GM12878 (cell line): ENCODE measurements at regions not wholly inside any gene's neighbourhood (a gene's known extent, or its start where the extent isn't known, plus 50 kb on each side); places are given as distances from the start of the nearest gene placed in this dataset.
"Not testable (repeated sequence)": the region's sequence is repeated elsewhere in the genome, so short reads cannot be mapped to it uniquely, and the experiment has no call there.

Experiments
- ATAC-seq: fragments of 200-7000 bp; cut with Tn5 transposase; 3 replicates; pipeline ENCODE4 v1.9.1; 2020; ENCODE audit warnings: mild to moderate bottlenecking, moderate library complexity
- BruUV-seq: library from RNA; stranded (reverse); fragments of 400-500 nt; replicated peaks from 2 replicates; lab custom pipeline; 2021; lab: Mats Ljungman, UMichigan
- CTCF ChIA-PET: fragments of 300-600 bp; sonication (Branson Sonifier 250); formaldehyde crosslinking; extraction: SDS; loops from one replicate; lab custom pipeline; 2021; ENCODE audit warnings: inconsistent platforms; lab: Yijun Ruan, JAX
- POLR2A ChIA-PET: fragments of 350-600 bp; formaldehyde crosslinking; extraction: SDS; loops from one replicate; lab custom pipeline; 2021; ENCODE audit warnings: inconsistent platforms; lab: Charles Lee
- RAD21 ChIA-PET: fragments of 300-600 bp; sonication (Branson Sonifier 250); formaldehyde crosslinking; loops from one replicate; lab custom pipeline; 2023; ENCODE audit warnings: antibody characterized with exemption; ENCODE audit not compliant: unreplicated experiment; lab: Charles Lee
- SMC1A ChIA-PET: fragments of 300-600 bp; sonication (Branson Sonifier 250); formaldehyde crosslinking; loops from one replicate; lab custom pipeline; 2023; ENCODE audit not compliant: unreplicated experiment, uncharacterized antibody; lab: Charles Lee
- DNase-seq: peaks from one replicate; pipeline ENCODE4 v3.0.0-alpha.2; 2011; ENCODE audit warnings: low read depth, low spot score
- FAIRE-seq: peaks from 3 replicates; lab custom pipeline; 2011; peaks lifted over from hg19 to GRCh38; lab: Jason Lieb, UNC
- H2AFZ ChIP-seq: 2 replicates; pipeline ENCODE4 v1.6.0; 2011; ENCODE audit warnings: low read depth, low read length, control low read depth; ENCODE audit not compliant: control insufficient read depth
- H3K27ac ChIP-seq: 2 replicates; pipeline ENCODE4 v1.5.1; 2011; ENCODE audit warnings: control low read depth; ENCODE audit not compliant: control insufficient read depth, insufficient read depth
- H3K27me3 ChIP-seq, 2 experiments: replicated peaks in 1 of 2; 2 replicates each; pipeline versions ENCODE4 v1.6.0 to v1.6.1; 2011; ENCODE audit warnings: low read length in 1 of 2; ENCODE audit not compliant: control insufficient read depth in 2 of 2, insufficient read depth in 2 of 2
- H3K36me3 ChIP-seq, 2 experiments: 2 replicates each; pipeline ENCODE4 v1.5.1; 2011; ENCODE audit warnings: low read length in 1 of 2; ENCODE audit not compliant: control insufficient read depth in 2 of 2, insufficient read depth in 2 of 2
- H3K4me1 ChIP-seq: 2 replicates; pipeline ENCODE4 v1.6.1; 2011; ENCODE audit warnings: mild to moderate bottlenecking, low read length, moderate library complexity, mixed read lengths; ENCODE audit not compliant: control insufficient read depth, insufficient read depth
- H3K4me2 ChIP-seq: 2 replicates; pipeline ENCODE4 v1.6.0; 2011; ENCODE audit warnings: control low read depth; ENCODE audit not compliant: control insufficient read depth, insufficient read depth
- H3K4me3 ChIP-seq: fragments of 200-600 bp; sonication (generic); 2 replicates; pipeline ENCODE4 v1.5.1; 2016
- H3K79me2 ChIP-seq: 2 replicates; pipeline ENCODE4 v1.6.0; 2011; ENCODE audit warnings: low read length; ENCODE audit not compliant: control insufficient read depth, insufficient read depth
- H3K9ac ChIP-seq: 2 replicates; pipeline ENCODE4 v1.8.0; 2011; ENCODE audit warnings: low read length, control low read depth, mixed read lengths; ENCODE audit not compliant: control insufficient read depth, insufficient read depth
- H3K9me3 ChIP-seq: replicated peaks from 3 replicates; pipeline ENCODE4 v1.5.1; 2011; ENCODE audit warnings: mild to moderate bottlenecking, low read length; ENCODE audit not compliant: control insufficient read depth, insufficient read depth
- H4K20me1 ChIP-seq: 2 replicates; pipeline ENCODE4 v1.6.0; 2011; ENCODE audit not compliant: control insufficient read depth, insufficient read depth
- BHLHE40 ChIP-seq, 2 experiments: fragments of 450-650 bp in 1 of 2; IDR thresholded peaks; 2 replicates each; pipeline ENCODE4 v1.6.1; 2011 to 2017; ENCODE audit warnings: low read depth in 2 of 2, borderline replicate concordance in 1 of 2, improper control_type of control experiment in 1 of 2, low read length in 1 of 2, mild to moderate bottlenecking in 1 of 2
- BMI1 ChIP-seq: fragments of 450-650 bp; IDR thresholded peaks from 2 replicates; pipeline ENCODE4 v1.6.1; 2016; ENCODE audit warnings: mild to moderate bottlenecking, moderate library complexity, borderline replicate concordance
- CREB1 ChIP-seq: IDR thresholded peaks from 2 replicates; pipeline ENCODE4 v1.6.1; 2012; ENCODE audit warnings: low read depth, mild to moderate bottlenecking, inconsistent platforms
- NKRF ChIP-seq: fragments of 450-650 bp; conservative IDR thresholded peaks from 2 replicates; pipeline ENCODE4 v1.6.1; 2017; ENCODE audit warnings: mild to moderate bottlenecking, moderate library complexity
- NR2C2 ChIP-seq: IDR thresholded peaks from 2 replicates; pipeline ENCODE4 v1.6.1; 2011; ENCODE audit warnings: borderline replicate concordance, low read depth; ENCODE audit not compliant: control insufficient read depth, insufficient read length
- PAX5 ChIP-seq: IDR thresholded peaks from 2 replicates; pipeline ENCODE4 v1.6.1; 2011; ENCODE audit warnings: low read depth, low read length, borderline replicate concordance
- POLR2AphosphoS5 ChIP-seq: IDR thresholded peaks from 2 replicates; pipeline ENCODE4 v1.6.1; 2011; ENCODE audit warnings: mild to moderate bottlenecking, low read length, inconsistent platforms
- RB1 ChIP-seq: fragments of 450-650 bp; formaldehyde crosslinking; IDR thresholded peaks from 2 replicates; pipeline ENCODE4 v1.6.1; 2017; ENCODE audit warnings: mild to moderate bottlenecking, borderline replicate concordance
- REST ChIP-seq: IDR thresholded peaks from 2 replicates; pipeline ENCODE4 v1.6.1; 2012; ENCODE audit warnings: mild to moderate bottlenecking, low read depth, low read length
- SIX5 ChIP-seq: IDR thresholded peaks from 2 replicates; pipeline ENCODE4 v1.6.1; 2011; ENCODE audit warnings: mild to moderate bottlenecking, low read depth, low read length, moderate library complexity; ENCODE audit not compliant: severe bottlenecking
- SREBF2 ChIP-seq: IDR thresholded peaks from 2 replicates; pipeline ENCODE4 v1.6.1; 2012; ENCODE audit warnings: mild to moderate bottlenecking, low read length
- STAT1 ChIP-seq: fragments of 450-650 bp; conservative IDR thresholded peaks from 2 replicates; pipeline ENCODE4 v1.6.1; 2014; ENCODE audit warnings: antibody characterized with exemption, mild to moderate bottlenecking
- STAT3 ChIP-seq: IDR thresholded peaks from 2 replicates; pipeline ENCODE4 v1.6.1; 2011; ENCODE audit warnings: low read depth, low read length, improper control_type of control experiment
- YY1 ChIP-seq: IDR thresholded peaks from 2 replicates; pipeline ENCODE4 v1.6.1; 2011; ENCODE audit warnings: low read depth, mild to moderate bottlenecking, low read length
- WGBS: methylation state at CpG from one replicate; pipeline ENCODE4 v1.1.6; 2016; ENCODE audit warnings: low lambda C conversion rate; ENCODE audit not compliant: insufficient replicate concordance, insufficient coverage; ENCODE audit errors: missing lambda C conversion rate; 5-methylcytosine and 5-hydroxymethylcytosine counted together
- in situ Hi-C: fragments of 300-500 bp; cut with MboI; formaldehyde crosslinking; loops from 9 replicates; pipeline ENCODE4 v1.14.3; 2018; ENCODE audit warnings: mixed read lengths
- intact Hi-C: fragments of 100-400 bp; cut with micrococcal nuclease; formaldehyde crosslinking; loops from one replicate; pipeline ENCODE4 v1.14.2; 2022; ENCODE audit not compliant: unreplicated experiment

DNA sequence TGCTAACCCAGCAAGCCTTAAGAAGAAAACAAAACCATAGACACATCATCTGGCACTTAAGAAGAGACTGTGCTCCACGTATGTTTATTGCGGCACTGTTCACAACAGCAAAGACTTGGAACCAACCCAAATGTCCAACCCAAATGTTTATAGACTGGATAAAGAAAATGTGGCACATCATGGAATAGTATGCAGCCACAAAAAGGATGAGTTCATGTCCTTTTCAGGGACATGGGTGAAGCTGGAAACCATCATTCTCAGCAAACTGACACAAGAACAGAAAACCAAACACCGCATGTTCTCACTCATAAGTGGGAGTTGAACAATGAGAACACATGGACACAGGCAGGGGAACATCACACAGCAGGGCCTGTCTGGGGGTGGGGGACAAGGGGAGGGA lies 76.5 kb upstream of the PLEKHG1 start:
- H3K9ac ChIP-seq, H3K9me3 ChIP-seq, BruUV-seq, H2AFZ ChIP-seq, H4K20me1 ChIP-seq, ATAC-seq, in situ Hi-C loops, H3K4me2 ChIP-seq, H3K79me2 ChIP-seq, RAD21 ChIA-PET, H3K27ac ChIP-seq, H3K4me1 ChIP-seq, intact Hi-C loops, CTCF ChIA-PET, H3K27me3 ChIP-seq, POLR2A ChIA-PET, FAIRE-seq, DNase-seq, SMC1A ChIA-PET, H3K4me3 ChIP-seq, H3K36me3 ChIP-seq: not testable (repeated sequence)
- WGBS, result 73% methylated on average over 3 of the region's 3 CpGs

- BruUV-seq, result no TSS peak
- in situ Hi-C loops, result no loop called here
- no peaks in the 10 kb centered on the region for H3K9me3 ChIP-seq
- ATAC-seq (no peak), FAIRE-seq (no peak), DNase-seq (no peak)
- no peak overlapping the region for H3K9ac ChIP-seq
- RAD21 ChIA-PET, result no interaction called here
- no peaks in the 10 kb centered on the region for H3K36me3 ChIP-seq
- 4% methylated on average over 1 of the region's 1 CpG for WGBS
- no peaks in the 10 kb centered on the region for H3K79me2 ChIP-seq
- no peaks in the 10 kb centered on the region for H4K20me1 ChIP-seq
- H3K27ac ChIP-seq, result no peak overlapping the region
- no peaks in the 10 kb centered on the region; a peak in 1 of 4 replicates for H3K27me3 ChIP-seq
- intact Hi-C loops, result no loop called here
- no peaks in the 10 kb centered on the region for H3K4me1 ChIP-seq
- POLR2A ChIA-PET, result no interaction called here
- H3K4me2 ChIP-seq, result no peak overlapping the region
- CTCF ChIA-PET, result no interaction called here
- no peak overlapping the region for H3K4me3 ChIP-seq
- no peak overlapping the region for H2AFZ ChIP-seq
- SMC1A ChIA-PET, result interaction anchor here (1.0 kb wide), 1 partner anchor 57 kb away, joined by 3 read pairs; no protein-coding TSS in a partner anchor
- no peak for TF ChIP-seq RB1
- TF ChIP-seq CREB1, result no peak
- no peak for TF ChIP-seq POLR2AphosphoS5
- no peak for TF ChIP-seq BHLHE40 (IDR thresholded peaks at IDR 0.05; ENCODE audit: borderline replicate concordance in 1 of 2, low read depth in 2 of 2, low read length in 1 of 2)
- no peak for TF ChIP-seq SIX5
- TF ChIP-seq BMI1, result no peak
- no peak for TF ChIP-seq REST
- no peak for TF ChIP-seq PAX5
- no peak for TF ChIP-seq STAT1
- TF ChIP-seq NR2C2, result no peak
- TF ChIP-seq SREBF2, result no peak
- no peak for TF ChIP-seq STAT3
- no peak for TF ChIP-seq YY1
- TF ChIP-seq NKRF, result no peak
Measured at GRCh38 chr6:150525300-150525699, 74.4 kb upstream of the PLEKHG1 start.
